ENCODE measurements at regions not wholly inside any gene's neighbourhood (a gene's known extent, or its start where the extent isn't known, plus 50 kb on each side); places are given as distances from the start of the nearest gene placed in this dataset.
"Not testable (repeated sequence)": the region's sequence is repeated elsewhere in the genome, so short reads cannot be mapped to it uniquely, and the experiment has no call there.

DNA sequence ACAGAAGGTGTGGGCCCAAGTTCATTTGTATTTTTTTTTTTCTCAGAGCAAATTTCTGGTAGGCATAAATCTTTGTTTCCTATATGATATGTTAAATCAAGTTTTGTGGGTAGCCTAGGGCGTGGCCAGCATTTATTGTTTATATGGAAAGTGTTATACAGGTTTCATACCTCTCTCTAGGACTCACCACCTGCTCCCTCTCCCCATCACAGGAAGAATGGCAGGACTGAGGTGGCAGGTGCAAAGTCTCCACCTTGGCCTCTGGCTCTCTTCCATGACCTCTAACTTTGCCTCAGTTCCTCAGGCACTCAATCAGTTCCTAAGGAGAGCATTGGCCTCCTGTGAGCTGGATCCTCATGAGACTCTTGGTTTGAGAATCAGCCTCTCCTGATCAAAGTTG, 172.3 kb upstream of the TSC22D1 start:
- no peak for DNase-seq

DNA sequence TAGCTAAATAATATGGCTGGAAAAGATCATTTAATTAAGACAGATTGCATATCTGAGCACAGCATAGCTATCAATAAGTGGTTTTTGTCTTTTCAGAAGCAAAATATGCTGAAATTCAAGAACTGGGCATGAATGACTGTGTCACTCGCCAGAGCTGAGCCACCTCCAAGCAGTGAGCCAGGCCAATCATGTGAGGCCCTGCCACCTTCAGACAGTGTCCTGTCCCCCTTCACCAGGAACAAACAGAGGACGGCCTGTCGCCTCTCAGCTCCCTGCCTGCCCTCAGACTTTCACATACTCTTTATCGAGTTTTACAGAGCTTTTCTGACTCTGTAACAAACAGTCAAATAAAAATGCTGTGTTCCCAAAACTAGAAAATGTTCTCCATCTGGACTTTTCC, 171.0 kb upstream of the TSC22D1 start:
- DNase-seq, result no peak

DNA sequence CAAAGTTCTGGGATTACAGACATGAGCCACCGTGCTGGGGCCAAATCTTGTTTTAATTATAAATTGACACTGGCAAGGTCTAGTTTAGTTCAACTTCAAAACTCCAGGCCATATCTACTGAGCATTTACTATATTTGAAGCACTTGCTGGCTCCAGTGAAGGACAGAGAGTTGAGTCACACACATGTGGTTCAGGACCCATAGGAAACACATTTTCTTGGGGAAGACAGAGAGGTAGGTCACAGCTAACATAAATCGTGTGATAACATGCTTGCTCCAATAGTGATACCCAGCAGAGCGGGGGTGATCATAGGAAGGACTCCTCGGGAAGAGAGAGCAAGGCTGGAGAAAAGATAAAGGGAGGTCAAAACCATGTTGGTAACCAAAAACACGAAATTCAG, 170.6 kb upstream of the TSC22D1 start:
- no peak for DNase-seq

DNA sequence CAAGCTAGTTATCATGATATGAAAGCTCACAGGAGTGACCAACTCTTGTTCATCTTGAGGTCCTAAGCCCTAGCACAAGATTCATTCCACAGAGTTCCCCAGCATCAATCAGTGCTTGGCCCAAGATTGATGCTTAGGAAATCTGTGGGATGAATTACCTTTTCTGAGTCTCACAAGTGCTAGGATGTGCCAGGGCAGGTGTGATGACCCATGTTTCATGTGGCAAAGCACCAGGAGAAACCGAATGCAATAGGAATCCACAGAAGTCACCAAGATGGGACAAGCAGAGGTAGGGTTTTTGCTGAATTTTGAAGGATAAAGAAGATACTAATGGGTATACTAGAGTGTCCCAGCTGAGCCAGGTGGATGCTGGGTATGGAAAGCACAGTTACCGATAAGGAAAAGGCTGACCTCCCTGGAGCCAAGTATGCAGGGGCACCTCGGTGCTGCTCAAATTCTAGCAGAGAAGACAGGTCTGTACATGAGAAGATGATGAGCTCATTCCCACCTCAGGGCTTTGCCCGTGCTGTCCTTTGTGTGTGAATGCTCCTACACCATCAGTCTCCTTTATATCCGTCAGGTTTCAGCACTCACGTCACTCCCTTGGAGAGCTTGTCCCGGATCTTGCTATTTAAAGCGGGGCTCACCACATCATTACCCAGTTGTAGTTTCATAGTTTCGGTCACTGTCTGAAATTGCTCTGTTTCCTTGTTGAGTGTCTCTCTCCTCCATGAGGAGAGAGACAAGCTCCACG, 168.9 kb upstream of the TSC22D1 start:
- DNase-seq, result no peak

DNA sequence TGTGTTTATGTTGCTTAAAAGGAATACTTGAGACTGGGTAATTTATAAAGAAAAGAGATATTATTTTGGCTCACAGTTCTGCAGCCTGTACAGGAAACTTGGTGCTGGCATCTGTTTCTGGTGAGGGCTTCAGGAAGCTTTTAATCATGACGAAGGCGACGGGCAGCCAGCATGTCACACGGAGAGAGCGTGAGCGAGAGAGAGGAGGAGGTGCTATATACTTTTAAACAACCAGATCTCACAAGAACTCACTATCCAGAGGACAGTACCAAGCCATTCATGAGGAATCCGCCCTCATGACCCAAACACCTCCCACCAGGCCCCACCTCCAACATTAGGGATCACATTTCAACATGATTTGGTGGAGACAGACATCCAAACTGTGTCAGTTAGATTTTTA, 163.4 kb upstream of the TSC22D1 start:
- no peak for DNase-seq

DNA sequence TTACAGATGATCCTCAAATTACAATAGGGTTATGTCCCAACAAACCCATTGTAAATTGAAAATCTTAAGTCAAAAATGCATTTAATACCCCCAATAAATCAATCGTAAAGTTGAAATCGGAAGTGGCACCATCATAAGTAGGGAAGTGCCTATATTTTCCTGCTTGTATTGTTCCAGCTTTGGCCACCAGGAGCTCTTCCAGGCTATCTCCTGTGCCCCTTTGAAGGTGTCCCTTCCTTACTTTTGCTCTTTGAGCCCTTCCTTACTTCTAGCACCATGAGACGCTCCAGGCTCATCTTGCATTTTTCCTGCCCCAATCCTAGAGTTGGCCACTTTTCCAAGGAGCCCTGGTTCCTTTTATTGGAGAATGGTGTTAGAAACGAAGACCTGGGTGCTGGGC, 163.0 kb upstream of the TSC22D1 start:
- DNase-seq, result no peak

DNA sequence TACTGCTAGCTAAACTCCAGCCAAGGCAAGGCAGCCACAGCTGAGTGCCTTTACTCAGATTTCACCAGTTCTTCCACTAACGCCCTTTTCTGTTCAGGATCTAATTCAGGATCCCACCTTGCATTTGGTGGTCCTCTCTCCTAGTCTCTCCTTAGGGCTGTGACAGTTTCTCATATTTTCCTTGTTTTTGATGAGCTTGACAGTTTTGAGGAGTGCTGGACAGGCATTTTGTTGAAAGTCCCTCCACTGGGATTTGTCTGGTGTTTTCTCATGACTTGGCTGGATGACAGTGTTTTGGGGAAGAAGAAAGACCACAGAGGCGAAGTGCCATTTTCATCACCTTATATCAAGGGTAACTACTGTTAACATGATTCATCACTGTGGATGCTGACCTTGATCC, 162.3 kb upstream of the TSC22D1 start:
- no peak for DNase-seq

DNA sequence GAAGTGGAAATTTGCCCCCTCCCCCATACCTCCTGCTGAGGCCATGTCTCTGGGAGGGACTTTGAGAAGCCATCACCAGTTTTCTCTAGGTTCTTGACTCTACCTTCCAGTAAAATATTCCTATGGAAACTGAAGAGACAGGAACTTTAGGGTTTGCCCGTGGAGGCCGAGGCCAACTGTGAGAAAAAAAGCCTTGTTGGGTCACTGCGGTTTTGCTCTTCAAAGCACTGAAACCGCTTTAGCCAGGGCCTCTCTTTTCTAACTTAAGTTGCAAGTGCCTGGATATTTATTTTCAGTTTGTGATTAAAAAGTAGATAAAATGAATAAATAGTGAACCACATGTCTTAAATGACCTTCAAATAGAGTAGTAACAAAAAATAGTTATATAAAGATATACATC, 159.7 kb upstream of the TSC22D1 start:
- DNase-seq, result no peak

DNA sequence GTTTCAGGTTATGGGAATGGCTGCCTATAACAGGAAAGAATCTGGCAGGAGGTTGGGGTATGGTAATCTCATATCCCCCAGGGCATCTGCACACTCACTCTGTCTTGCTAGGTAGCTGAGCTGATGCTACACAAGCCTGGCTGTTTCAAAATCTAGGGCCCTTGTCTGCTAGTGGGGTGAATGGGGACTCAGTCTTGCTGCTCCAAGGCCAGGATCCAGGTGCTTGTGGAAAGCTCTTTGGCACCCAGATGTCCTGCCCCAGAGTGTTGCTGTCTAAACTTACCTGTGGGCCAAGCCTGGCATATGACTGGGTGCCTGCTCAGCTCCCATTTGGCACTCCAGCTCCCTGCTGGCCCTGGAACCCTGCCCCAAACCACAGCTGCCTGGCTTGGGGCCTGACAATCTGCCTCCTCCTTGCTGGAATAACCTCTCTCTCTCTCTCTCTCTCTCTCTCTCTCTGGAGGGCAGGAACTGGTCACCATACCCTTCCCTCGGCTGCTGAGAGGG, 158.1 kb upstream of the TSC22D1 start:
- DNase-seq, result peak; percentile 71

DNA sequence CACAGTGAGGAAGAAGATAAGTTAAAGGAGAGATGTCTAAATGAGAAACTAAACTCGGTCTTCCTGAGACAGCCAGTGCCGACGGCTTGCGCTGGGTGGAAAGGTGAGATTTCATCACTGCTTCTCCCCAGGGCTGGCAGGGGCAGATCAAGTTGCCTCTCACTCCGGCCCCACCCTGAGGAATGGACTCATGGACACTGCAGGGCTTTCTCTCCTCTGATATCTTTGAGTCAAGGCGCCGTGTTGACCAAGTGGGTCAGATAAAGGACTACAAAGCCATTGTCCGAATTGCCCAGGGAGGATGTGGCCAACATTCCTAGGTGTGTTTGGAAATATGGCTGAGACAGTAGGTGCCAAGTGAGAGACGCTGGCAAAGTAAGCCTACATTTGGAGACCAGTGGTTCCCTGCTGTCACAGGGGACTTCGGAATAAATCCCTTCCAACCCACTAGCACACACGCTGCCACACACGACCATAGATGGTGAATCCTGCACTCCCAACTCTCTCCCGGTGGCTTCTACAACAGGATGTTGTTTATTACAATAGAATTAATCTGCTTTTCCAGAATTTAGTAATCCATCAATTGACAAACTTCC, 156.5 kb upstream of the TSC22D1 start:
- peak; percentile 28 for DNase-seq

DNA sequence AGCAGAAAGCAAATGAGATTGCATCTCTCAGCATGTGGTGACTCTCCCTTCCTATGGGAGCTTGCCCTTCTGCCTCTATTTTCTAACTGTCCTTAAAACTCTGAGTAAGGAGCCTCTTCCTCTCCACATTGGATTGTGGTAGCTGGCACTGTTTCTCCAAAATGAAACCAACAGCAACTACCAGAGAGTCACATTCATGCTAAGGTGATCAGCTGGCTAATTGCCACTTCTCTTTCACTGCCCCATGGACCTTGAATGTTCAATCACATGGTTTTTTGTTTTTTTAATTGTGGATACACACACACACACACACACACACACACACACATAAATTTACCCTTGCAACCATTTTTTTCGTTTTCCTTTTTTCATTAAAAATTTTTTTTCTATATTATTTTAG, 154.7 kb upstream of the TSC22D1 start:
- no peak for DNase-seq

DNA sequence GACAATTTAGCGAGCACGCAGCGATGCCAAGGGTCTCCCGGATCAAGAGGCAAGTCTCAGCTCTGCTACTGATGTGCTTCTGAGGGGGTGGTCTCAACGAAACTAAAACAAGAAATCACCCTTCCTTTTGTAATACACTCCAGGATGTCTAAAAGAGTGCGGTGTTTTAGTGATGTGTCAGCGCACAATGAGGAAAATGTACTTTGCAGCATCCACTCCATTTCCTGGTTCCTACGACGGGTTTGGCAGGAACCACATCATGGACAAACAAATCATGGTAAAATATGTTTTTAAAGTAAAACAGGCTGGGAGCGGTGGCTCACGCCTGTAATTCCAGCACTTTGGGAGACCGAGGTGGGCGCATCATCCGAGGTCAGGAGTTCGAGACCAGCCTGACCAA, 154.0 kb upstream of the TSC22D1 start:
- no peak for DNase-seq

DNA sequence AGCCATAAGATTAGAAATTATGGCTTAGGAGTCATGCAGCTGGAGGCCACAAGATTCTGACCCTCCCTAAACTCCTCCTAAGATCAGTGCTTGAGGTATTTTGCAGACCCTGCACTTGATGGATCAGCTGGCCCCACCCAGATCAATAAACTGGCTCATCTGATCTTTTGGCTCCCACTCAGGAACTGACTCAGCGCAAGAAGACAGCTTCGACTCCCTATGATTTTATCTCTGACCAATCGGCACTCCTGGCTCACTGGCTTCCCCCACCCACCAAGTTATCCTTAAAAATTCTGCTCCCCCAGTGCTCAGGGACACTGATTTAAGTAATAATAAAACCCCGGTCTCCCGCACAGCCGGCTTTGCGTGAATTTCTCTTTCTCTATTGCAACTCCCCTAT, 151.5 kb upstream of the TSC22D1 start:
- DNase-seq, result not testable (repeated sequence)

DNA sequence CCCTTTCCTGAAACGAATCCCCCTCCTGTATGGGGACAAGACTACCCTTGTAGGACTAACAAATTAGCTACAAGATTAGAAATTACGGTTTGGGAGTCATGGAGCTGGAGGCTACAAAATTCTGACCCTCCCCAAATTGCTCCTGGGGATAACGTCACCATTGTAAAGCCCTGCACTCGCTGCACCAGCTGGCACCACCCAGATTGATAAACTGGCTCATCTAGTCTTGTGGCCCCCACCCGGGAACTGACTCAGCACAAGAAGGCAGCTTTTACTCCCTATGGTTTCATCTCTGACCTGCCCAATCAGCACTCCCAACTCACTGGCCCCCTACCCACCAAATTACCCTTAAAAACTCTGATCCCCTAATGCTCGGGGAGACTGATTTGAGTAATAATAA, 150.6 kb upstream of the TSC22D1 start:
- no peak for DNase-seq

DNA sequence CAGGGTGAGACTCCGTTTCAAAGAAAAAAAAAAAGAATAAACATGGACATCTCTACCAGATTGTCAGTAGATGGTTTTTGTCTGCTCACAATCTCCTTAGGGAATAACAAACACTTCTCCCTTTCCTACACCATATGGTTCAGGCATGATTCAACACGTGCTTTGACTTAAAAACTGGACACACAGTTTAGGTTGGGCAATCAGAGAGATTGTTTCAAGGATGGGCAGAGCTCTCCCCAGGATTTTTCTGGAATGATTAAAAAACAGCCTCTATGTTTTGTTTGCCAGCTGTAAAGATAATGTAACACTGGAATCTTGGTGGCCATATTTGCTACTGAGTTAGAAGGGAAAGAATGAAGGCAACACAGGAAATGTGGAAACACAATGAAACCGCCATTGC, 150.1 kb upstream of the TSC22D1 start:
- DNase-seq, result no peak

DNA sequence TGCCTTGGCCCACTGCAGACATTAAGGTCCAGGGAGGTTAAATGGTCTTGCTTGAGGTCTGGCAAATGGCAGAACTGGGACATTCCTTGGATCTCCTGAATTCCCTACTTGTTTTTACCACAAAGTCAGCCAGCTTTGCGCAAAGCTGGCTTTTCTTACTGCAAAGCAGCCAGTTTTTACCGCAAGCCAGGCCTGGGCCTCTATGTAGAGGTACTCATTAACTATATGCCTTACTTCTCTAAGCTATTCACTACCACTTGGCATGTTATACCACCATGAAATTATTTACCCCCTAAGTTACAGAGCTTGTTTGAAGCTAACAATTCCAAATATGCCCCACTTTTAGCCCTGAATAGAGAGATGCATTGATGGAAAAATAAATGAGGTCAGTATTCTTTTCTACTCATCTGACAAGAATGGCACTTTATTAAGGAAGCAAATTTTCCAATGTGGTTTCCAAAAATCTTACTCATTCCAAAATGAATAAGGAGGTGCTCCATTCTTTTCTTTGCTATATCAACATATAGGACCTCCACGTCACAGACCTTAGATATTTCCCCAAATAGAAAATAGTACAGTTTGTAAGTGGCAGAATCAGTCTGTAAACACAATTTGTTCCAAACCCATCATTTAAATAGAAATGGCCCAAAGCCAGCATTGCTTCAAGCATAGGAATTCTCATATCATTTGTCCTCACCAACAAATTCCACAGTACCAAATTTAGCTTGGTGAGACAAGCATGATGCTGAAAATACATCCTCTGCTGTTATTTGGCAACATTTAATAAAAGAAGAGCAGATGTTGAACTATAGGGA, 143.9 kb upstream of the TSC22D1 start:
- DNase-seq, result peak; percentile 49

DNA sequence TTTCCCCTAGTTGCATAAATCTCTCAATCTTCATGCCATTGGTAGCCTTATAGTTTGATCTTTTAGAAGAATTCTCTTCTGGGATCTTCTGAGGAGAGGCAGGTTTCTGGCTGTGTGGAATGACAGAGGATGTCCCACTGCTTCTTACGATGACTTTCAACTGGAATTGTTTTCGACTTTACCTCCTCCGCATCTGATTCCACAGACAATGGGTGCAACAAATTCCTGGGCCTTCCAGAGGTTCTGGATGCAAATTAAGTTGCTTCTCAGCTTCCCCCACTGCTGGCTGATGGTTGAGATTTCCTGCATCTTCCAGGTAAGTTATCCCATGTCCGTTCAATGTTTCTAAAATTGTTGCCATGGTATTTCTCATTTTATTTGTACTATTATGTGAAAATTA, 142.3 kb upstream of the TSC22D1 start:
- no peak for DNase-seq

DNA sequence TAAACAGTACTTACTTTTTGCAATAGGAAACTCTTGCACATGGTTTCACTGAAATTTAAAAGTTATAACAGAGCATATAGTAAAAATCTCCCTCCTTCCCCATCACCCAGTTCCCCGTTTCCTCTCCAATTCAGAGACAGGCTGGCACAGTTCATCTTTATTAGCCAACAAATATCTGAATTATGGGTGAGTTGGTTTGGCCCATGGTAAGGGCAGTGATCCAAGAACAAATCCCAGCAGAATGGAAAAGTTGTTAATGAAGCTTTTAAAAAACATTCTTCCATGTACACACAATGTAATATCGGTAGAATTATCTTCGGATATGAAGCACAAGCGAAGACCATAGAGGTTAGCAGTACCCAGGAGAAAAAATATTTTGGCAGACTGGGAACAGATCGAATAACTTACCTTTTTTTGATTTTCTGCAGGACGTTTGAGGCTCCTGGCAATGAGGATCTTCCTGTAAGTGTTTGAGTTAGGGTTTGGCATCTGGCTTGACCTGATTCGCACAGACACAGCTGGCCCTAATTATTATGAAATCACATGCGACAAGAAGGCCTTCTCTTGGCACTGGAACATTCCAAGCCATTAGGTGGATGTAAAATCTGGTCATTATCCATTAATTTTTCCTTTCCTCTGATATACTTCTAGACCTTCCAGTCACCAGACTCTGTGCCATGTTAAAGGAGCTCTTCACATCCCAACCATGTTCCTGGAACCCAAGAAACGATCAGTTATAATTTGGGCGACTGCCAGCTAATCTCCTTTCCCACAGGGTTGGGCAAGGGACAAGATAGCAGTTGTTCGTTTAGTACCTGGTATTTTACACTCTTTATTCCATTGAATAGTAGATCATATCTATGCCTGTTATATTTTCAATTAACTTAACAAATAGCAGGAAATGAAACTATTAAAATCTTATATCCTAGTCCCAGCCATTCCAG, 139.4 kb upstream of the TSC22D1 start:
- no peak for DNase-seq

DNA sequence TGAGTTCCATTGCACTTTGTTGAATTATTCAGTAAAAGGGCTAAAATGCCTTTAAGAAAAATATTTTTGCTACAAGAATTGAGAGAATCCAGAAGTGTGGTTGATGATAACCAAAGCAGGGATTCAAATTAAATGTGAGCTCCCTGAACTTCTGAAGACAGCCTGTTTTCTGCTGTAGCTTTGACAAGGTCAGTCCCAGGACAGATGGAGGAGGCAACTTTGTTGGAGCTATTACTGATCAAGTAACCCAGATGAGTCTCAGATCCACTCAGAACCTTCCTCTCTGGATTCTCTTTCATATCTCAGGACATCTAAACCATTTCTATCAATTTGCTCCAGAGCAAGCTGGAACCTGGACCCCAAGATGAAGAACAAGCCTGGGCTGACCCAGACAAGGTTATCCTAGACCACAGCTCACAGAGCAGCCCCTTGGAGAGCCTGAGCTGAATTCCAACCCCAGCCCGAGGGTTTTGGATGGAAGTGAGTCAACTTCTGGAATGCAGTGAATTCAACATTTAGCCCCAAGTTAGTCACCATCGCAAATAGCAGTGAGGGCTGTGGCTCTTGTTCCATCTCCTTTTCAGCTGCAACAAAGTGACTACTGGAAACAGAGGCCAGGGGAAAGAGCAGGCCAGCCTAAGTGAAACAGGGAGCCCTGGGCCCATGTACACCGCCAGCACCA, 137.8 kb upstream of the TSC22D1 start:
- no peak for DNase-seq

DNA sequence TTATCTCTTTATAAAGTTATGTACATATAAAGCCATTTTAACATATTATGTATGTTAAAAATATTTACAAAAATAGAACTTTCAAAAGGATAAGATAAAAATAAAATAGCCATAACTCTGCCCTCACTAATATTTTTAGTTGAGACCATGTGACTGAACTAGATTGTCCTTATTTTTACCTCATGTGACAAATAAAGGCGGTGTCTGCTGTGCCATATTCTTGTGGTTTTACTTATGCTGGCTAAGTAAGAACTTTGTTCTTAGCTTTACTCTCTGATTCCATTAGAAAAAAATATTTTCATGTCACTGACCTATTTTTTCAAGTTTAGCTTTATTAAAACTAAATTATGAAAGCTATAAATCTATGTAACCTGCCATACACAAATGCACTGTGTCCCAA, 135.6 kb upstream of the TSC22D1 start:
- no peak for DNase-seq

DNA sequence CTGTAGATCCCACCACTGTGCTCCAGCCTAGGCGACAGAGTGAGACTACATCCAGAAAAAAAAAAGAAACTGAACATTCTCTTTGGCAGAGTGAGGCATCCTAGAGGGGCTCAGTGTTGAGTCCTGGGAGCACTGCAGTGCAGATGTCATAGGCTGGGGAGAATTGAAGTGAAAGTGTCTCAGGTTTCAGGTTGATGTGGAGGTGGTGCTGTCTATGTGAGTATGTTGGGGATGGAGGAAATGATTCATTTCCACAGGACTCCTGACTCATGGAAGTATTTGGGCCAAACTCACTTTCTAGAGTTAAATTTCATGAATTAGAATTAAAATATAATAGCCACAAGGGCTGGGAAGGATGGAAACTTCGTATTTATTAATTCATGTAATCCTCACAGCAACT, 134.4 kb upstream of the TSC22D1 start:
- DNase-seq, result no peak

DNA sequence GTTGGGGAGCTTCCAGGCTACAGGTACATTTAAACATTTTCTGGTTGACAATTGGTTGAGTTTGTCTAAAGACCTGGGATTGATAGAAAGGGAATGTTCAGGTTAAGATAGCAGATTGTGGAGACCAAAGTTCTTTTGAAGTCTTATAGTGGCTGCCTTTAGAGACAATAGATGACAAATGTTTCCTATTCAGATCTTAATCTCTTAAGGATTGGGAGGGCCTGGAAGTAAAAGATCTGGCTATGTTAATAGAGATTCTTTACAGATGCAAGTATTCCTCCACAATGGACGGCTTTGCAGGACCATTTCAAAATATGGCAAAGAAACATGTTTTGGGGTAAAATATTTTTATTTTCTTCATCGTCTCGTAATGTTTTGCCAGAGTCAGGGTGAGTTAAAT, 128.7 kb upstream of the TSC22D1 start:
- not testable (repeated sequence) for DNase-seq

Data from tongue (tissue), 1 donor.